GM21515 (cell line): ENCODE measurements at regions not wholly inside any gene's neighbourhood (a gene's known extent, or its start where the extent isn't known, plus 50 kb on each side); places are given as distances from the start of the nearest gene placed in this dataset.
"Not testable (repeated sequence)": the region's sequence is repeated elsewhere in the genome, so short reads cannot be mapped to it uniquely, and the experiment has no call there.

Experiments used
- ATAC-seq: cut with Tn5 transposase; IDR thresholded peaks from one replicate; pipeline ENCODE4 v1.9.1; 2021; ENCODE audit not compliant: unreplicated experiment

- ATAC-seq, result no peak
Observed at GRCh38 chr3:137295336-137295735, 337.6 kb downstream of the IL20RB start.

- ATAC-seq, result no peak
Observed at GRCh38 chr3:137296116-137296515, 338.3 kb downstream of the IL20RB start.

- ATAC-seq, result no peak
Observed at GRCh38 chr3:137297770-137298169, 340.0 kb downstream of the IL20RB start.

GRCh38 chr3:137300703-137301102 is 342.9 kb downstream of the IL20RB start:
- ATAC-seq, result no peak

DNA sequence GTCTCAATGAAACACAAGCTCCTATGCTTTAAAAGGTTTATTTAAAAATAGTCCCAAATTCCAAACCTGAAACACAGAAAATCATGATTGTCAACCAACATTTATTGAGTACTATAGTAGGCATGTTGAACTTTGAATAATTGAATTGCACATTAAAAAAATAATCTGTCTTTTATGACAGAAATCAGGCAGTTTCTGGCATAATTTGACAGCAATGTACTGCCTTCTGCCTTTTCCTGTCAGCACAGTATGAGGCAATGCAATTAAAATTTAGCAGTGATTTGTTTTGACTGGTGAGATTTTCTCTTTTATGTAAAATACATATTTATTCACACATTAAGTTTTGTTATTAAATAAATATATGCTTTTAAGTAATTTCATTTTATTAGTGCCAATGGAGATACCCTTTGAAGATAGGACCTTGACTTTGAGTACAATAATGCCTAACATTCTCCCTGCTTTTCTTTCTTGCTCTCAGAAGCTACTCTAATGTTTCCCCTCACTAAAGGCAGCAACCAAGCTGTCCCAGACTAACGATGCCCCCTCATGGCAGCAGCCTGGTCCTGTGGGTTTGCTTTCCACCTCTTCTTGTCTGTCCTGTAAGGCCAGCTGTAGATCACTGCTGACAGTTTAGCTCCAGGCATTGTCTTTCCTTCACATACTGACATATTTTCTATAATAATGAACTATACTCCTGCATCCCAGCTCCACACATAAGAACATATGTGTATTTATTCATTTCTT is 346.7 kb downstream of the IL20RB start:
- ATAC-seq, result no peak

DNA sequence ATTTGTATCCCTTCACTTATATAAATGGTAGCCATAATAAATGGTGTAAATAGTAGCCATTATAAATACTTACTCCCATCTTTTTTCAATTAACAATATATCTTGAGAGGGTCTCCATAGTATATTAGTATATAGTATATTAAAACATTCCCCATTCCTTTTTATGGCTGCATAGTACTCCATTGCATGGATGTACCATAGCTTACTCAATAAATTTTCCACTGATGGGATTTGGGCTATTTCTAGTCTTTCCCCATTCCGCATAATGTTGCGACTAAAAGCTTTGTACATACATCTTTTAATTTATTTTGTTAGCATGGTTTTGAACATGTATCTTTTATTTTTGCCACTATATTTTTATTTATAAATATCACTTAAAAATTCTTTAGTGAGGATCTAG is 366.3 kb downstream of the IL20RB start:
- no peak for ATAC-seq

DNA sequence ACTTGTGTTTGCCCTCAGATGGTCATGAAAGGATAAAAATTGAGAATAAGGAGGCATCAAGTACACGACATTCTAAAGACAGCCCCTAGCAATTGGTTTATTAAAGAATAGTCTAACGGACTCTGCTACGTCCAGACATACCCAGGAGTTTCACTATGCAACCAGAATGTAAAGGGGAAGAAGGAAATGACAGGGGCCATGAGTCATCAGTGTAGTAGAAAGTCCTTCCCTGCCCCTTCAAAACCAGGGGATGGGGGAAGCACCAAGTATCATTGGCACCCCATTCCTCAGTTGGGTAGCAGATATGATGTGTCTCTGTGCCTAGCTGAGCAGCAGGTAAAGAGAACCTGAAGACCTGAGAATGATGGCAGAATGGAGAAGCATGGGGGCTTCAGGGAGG is 367.4 kb downstream of the IL20RB start:
- ATAC-seq, result no peak

DNA sequence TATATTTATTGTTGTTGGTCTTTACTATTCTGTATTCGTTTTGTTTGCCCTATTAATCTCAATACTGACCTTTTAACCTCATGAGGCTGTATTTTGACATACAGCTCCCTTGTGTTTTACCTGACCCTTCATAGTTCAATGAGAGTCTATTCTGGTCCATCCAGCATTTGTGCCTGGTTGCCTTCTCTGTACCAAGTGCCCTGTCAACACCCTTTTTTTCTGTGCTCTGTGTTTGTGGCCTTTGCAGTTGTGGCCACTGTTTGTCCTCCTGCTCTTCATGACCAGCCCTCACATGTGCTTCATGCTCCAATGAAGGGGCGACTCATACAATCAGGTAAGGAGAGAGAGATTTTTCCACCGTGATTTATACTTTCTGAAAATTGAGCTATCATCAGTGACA is 368.2 kb downstream of the IL20RB start:
- no peak for ATAC-seq

DNA sequence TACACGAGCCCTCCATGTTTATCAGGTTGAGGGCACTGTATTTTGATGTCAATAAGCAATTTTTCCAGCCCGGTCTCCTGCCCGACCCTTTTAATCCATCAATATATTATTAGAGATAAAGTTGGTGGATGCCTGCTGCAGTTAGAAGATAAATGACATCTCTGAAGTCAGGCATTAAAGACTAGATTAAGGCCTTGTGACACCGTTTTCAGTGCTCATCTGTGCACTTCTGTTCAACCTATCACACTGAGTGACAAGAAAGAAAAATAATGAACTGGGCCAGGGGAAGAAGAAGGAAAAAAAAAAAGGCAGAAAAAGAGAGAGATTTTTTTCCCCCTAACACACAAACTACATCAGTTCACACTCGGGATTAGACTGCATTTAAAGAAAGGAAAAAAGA is 371.8 kb downstream of the IL20RB start:
- no peak for ATAC-seq

DNA sequence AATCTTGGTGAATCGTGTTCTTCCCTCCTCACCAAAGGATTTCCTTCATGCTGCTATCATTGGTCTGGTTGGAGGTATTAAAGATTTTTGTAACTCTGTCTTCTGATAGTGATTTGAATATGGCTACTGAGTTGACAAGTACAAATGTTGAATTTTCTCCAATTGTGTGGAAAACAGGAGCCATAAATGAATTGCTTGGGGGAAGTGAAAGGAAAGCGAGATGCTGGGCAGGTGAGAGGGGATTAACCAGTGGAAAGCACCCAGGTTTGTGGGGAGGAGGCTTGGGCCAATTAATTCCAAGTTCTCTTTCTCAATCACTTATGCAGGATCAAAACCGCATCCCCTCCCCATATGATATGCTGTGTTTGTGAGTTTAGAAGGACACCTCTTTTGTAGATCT is 372.5 kb downstream of the IL20RB start:
- no peak for ATAC-seq

GRCh38 chr3:137332297-137332696 is 374.5 kb downstream of the IL20RB start:
- ATAC-seq, result no peak

DNA sequence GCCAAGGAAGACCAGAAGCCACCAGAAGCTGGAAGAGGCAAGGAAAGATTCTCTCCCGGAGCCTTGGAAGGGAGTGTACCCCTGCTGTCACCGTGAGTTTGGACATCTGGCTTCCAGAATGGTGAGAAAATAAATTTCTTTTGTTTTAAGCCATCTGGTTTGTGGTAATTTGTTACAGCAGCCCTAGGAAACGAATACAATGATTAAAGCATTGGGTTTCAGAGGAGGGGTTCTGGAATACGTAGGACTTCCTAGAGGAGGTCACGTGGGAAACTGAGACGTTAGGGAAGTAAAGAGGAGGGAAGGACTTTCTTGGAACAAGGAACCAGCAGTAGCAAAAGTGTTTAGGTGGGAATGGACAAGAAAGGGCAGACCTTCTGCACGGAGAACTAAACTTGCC is 377.7 kb downstream of the IL20RB start:
- no peak for ATAC-seq

DNA sequence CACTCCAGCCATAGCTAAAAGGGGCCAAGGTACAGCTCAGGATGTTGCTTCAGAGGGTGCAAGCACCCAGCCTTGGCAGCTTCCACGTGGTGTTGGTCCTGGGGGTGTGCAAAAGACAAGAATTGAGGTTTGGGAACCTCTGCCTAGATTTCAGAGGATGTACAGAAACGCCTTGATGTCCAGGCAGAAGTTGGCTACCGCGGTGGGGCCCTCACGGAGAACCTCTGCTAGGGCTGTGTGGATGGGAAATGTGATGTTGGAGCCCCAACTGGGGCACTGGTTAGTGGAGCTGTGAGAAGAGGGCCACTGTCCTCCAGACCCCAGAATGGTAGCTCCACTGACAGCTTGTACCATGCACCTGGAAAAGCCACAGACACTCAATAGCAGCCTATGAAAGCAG is 380.6 kb downstream of the IL20RB start:
- ATAC-seq, result not testable (repeated sequence)

GRCh38 chr3:137343283-137343682 is 385.5 kb downstream of the IL20RB start:
- ATAC-seq, result no peak

DNA sequence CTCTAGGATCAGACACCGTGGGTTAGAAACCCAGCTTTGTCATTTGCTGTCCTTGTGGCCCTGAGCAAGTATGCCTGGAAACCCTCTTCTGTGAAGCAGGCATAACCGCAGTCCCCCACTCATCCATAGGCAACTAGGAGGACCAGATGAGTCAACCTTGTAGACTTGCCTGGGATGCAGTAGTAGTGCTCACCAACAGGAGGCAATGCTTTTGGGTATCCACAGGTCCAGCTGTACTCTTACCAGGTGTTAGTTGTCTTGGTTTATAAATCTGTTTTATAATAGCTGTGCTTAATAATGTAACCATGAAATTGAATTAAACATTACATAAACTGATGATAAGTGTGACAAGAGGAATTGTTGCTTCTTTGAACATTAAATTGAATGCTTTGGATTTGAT is 389.3 kb downstream of the IL20RB start:
- no peak for ATAC-seq

- ATAC-seq, result no peak
Observed at GRCh38 chr3:137347817-137348368, 390.1 kb downstream of the IL20RB start.

DNA sequence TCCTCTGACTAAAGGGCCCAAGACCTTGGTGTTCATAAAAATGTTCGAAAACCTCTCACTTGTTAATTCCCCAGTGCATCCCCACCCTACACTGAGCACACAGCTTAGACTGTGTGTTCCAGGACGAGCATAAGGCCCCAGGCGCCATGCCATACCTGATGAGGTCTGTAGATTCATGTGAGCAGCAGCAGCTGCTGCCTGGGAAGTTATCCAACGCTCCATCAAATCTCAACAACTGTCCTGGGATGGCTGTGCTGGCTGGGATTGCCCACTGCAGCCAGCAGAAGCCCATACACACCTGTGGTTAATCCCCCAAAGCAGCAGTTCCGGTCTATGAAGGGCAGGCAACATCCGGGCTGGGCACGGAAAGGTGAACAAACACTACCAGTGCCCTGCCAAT is 391.2 kb downstream of the IL20RB start:
- no peak for ATAC-seq

GRCh38 chr3:137349557-137350348 is 392.0 kb downstream of the IL20RB start:
- no peak for ATAC-seq

GRCh38 chr3:137360531-137361201 is 402.9 kb downstream of the IL20RB start:
- ATAC-seq, result no peak

DNA sequence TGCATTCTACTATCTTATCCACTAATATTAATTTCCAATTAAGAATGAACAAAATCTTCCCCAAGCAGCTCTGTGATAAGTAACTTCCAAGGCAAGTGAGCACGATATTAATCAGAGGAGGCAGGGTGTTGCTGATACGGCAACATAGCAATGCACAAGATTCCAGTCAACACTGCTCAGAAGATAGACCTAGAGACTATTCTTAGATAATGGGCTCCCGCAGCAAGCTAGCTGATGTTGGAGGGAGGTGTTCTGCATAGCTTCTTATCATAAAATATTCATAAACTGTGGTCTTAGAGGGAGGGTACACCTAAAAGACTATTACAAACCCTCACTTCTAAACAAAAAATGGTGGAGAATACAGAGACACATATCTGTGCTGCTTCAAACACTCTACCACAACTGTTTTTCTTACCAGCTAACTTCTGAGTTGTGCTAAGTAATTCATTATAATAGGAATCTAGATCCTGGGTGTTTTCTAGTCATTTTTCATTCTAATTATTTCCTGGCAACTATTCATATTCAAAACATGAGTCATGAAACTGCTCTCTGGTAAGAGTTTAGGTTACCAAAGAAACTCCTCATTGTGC is 382.0 kb upstream of the SOX14 start:
- no peak for ATAC-seq

DNA sequence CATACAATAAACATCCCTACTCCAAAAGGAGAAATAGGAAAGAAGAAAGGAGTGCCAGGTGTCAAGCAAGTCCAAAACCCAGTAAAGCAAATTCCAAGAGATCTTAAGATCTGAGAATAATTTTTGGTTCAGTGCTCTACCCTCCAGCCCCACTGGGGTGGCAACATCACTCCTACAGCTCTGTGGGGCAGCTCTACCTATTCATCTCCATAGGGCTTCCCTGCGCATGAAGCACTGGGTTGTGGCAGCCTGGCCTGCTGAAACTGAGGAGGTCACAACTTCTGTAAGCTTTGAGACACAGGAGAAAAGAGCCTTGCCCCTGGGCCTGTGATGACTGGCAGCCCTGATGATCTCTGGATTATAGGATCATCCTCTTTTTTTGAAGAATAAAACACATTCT is 378.2 kb upstream of the SOX14 start:
- no peak for ATAC-seq
